Activated naive CD4-positive, alpha-beta T cell treated with anti-CD3 and anti-CD28 coated beads, Interleukin-2, amount 50 U/mL, for 72 hours (primary cell): ENCODE measurements at regions not wholly inside any gene's neighbourhood (a gene's known extent, or its start where the extent isn't known, plus 50 kb on each side); places are given as distances from the start of the nearest gene placed in this dataset.

Experiments used
- ATAC-seq, 2 donors: fragments of 150-1000 bp; cut with Tn5 transposase; 2 replicates each; pipeline ENCODE4 v1.10.0; 2021; ENCODE audit warnings: mild to moderate bottlenecking in 2 of 2, moderate library complexity in 2 of 2
- DNase-seq, 2 donors: peaks; one replicate each; pipeline ENCODE4 v3.0.0; 2021 to 2022; ENCODE audit warnings: low spot score in 2 of 2
- H3K27ac Mint-ChIP-seq, 2 donors: one replicate each; pipeline ENCODE4 v1.8.0; 2022; ENCODE audit warnings: mild to moderate bottlenecking in 2 of 2, mixed read lengths in 2 of 2
- H3K36me3 Mint-ChIP-seq, 2 donors: one replicate each; pipeline ENCODE4 v1.8.0; 2022; ENCODE audit warnings: mixed read lengths in 2 of 2
- H3K9me3 Mint-ChIP-seq, 2 donors: one replicate each; pipeline ENCODE4 v1.8.0; 2022; ENCODE audit warnings: mixed read lengths in 2 of 2

GRCh38 chr18:25595274-25596060 lies 243.5 kb upstream of the ZNF521 start:
- ATAC-seq: no peak
- H3K36me3 Mint-ChIP-seq: no peaks in the 10 kb centered on the region
- H3K27ac Mint-ChIP-seq: no peak overlapping the region
- H3K9me3 Mint-ChIP-seq: no peaks in the 10 kb centered on the region
- no peak for DNase-seq

- H3K27ac Mint-ChIP-seq: no peak overlapping the region
- ATAC-seq (no peak), DNase-seq (no peak)
- H3K9me3 Mint-ChIP-seq: no peaks in the 10 kb centered on the region
- no peaks in the 10 kb centered on the region for H3K36me3 Mint-ChIP-seq
Observed at GRCh38 chr18:25594351-25594750, 242.4 kb upstream of the ZNF521 start.

DNA sequence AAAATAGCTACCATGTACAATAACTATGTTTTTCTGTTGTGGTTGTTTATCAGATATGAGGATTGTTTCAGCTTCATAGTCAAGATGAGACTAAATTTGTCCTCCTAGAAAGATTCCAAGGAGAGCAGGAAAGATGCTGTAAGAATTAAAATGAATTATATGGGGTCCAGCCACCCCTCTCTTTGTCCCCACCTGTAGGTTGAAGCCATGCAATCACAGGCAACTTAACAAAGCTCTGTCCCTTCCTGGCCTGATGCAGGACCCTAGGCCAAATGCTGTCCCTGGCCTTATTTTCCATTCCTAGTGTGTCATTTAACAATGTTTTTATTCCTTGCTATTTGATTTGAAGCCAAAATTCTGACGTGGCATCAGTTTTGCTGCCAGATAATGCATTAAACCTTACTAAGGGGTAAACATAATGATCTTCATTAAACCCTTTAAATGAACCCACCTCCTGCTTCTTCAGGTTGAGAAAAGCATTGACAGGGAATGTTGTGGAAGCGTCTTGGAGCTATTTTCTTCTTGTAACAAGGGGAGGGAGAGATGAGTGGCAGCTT lies 240.9 kb upstream of the ZNF521 start:
- Mint-ChIP-seq H3K9me3 (peaks cover 0 to 5% of the 10 kb centered on the region in 2 donors), H3K36me3 (no peaks in the 10 kb centered on the region), H3K27ac (no peak overlapping the region)
- ATAC-seq (no peak), DNase-seq (no peak)

DNA sequence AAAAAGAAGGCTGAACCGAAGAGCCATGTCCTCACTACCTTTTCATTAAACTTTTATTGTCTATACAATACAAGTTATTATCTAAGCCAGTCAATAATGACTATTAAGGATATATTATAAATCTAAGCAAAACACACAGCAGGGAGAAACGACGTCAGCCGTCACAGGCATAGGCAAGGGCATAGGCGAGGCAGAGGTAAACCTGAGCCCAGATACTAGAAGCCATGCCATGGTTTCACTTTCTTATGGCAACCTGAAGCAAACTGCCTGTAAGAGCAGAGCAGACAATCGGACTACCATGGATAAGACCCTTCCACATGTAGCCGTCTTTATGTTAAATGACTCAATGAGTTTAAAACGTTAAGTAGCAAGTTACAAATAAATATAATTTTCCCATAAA lies 238.5 kb upstream of the ZNF521 start:
- H3K27ac Mint-ChIP-seq: no peak overlapping the region

DNA sequence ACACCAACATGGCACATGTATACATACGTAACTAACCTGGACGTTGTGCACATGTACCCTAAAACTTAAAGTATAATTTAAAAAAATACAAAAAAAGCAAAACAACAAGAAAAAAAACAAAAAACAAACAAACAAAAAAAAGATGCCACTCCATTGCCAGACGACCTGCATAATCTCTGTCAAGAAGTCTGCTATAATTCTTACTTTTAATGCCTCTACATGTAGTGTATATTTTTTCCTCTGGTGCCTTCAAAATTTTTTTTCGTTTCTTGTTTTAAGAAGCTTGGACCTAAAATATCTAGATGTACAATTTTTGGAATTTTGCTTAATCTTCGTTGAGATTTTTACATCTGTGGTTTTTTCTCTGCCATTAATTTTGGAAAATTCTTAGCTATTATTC lies 235.6 kb upstream of the ZNF521 start:
- no peak for ATAC-seq
- H3K9me3 Mint-ChIP-seq: peaks cover 7% of the 10 kb centered on the region in 2 donors
- no peaks in the 10 kb centered on the region for H3K36me3 Mint-ChIP-seq

More for the DNA sequence above, 238.5 kb upstream of the ZNF521 start:
- Mint-ChIP-seq H3K36me3 (no peaks in the 10 kb centered on the region), H3K9me3 (peaks cover 7% of the 10 kb centered on the region in 2 donors)
- no peak for DNase-seq
- no peak for ATAC-seq

GRCh38 chr18:25568986-25569385 lies 217.0 kb upstream of the ZNF521 start:
- DNase-seq (no peak), ATAC-seq (no peak)
- peaks cover 0 to 11% of the 10 kb centered on the region in 2 donors for H3K9me3 Mint-ChIP-seq
- H3K36me3 Mint-ChIP-seq: no peaks in the 10 kb centered on the region
- no peak overlapping the region for H3K27ac Mint-ChIP-seq

More for the DNA sequence above, 235.6 kb upstream of the ZNF521 start:
- DNase-seq: no peak
- H3K27ac Mint-ChIP-seq: no peak overlapping the region

DNA sequence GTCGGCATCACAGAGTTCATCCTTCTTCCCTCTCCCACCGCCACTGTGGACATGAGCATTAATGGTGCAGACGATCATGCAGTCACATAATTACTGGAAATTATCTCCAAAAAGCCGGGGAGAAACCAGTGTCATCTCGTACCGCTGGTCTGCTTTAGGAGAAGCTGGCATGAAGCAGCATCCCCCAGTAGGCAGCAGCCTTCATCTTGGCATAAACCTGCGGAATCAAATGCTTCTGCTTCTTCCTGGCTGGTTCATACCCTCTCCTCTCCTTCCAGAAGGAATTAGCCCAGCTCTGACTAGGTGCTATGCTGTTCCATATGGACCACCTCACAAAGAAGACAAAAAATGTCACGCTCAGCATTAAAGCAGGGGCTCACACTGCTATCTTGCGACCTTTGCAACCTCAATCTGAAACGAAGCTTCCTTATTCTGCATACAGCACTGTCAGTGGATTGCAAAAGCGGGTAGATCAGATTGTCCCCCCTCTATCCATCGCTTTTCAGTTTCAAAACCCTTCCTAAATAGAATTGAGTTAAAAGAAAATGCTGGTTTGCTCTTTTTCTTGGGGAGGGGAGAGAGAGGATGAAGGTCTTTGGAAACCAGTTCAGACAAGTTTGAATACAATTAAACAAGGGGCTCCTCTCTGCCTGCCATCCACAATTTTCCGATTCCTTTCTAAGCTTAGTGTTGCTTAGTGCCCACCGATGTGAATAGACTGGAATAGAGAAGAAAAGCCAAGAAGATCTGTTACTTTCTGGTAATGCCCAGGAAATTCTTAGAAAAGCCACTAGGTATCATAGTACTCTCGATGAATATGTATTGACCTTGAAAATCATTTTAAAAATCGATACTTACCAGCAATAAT lies 212.1 kb upstream of the ZNF521 start:
- no peaks in the 10 kb centered on the region for H3K36me3 Mint-ChIP-seq
- ATAC-seq (no peak), DNase-seq (no peak)
- H3K27ac Mint-ChIP-seq: no peak overlapping the region
- H3K9me3 Mint-ChIP-seq: peaks cover 0 to 11% of the 10 kb centered on the region in 2 donors

GRCh38 chr18:25563346-25563745 lies 211.4 kb upstream of the ZNF521 start:
- Mint-ChIP-seq H3K27ac (no peak overlapping the region), H3K9me3 (peaks cover 0 to 11% of the 10 kb centered on the region in 2 donors), H3K36me3 (no peaks in the 10 kb centered on the region)
- ATAC-seq (no peak), DNase-seq (no peak)

- no peak for DNase-seq
- Mint-ChIP-seq H3K36me3 (no peaks in the 10 kb centered on the region), H3K27ac (no peak overlapping the region), H3K9me3 (peaks cover 0 to 7% of the 10 kb centered on the region in 2 donors)
- no peak for ATAC-seq
Observed at GRCh38 chr18:25561918-25562317, 210.0 kb upstream of the ZNF521 start.

- no peak for ATAC-seq
- H3K9me3 Mint-ChIP-seq: no peaks in the 10 kb centered on the region
- H3K27ac Mint-ChIP-seq: no peak overlapping the region
- no peak for DNase-seq
- no peaks in the 10 kb centered on the region for H3K36me3 Mint-ChIP-seq
Observed at GRCh38 chr18:25560369-25560768, 208.4 kb upstream of the ZNF521 start.

DNA sequence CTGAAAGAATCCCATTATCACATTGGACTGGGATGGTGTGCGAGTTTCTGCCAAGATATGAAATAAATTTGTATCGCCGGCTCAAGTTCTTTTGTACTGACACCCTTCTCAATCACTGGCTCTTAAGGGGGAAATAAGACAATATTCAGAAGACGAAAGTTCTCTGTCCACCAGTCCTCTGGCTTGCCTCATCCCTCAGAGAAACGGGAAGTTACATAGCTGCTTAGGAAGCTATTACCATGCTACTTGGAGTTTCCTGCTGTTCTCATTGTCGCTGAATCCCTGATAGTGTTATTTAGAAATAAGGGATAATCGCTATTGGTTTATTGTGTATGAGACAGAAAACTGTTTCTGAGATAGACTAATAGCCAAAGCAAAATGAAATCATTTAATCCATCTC lies 205.0 kb upstream of the ZNF521 start:
- DNase-seq (no peak), ATAC-seq (no peak)
- no peaks in the 10 kb centered on the region for H3K36me3 Mint-ChIP-seq
- H3K9me3 Mint-ChIP-seq: peaks cover 0 to 6% of the 10 kb centered on the region in 2 donors
- no peak overlapping the region for H3K27ac Mint-ChIP-seq

- Mint-ChIP-seq H3K27ac (no peak overlapping the region), H3K36me3 (no peaks in the 10 kb centered on the region), H3K9me3 (peaks cover 5 to 10% of the 10 kb centered on the region in 2 donors)
- no peak for ATAC-seq
- DNase-seq: no peak
Observed at GRCh38 chr18:25553631-25554263, 201.8 kb upstream of the ZNF521 start.

DNA sequence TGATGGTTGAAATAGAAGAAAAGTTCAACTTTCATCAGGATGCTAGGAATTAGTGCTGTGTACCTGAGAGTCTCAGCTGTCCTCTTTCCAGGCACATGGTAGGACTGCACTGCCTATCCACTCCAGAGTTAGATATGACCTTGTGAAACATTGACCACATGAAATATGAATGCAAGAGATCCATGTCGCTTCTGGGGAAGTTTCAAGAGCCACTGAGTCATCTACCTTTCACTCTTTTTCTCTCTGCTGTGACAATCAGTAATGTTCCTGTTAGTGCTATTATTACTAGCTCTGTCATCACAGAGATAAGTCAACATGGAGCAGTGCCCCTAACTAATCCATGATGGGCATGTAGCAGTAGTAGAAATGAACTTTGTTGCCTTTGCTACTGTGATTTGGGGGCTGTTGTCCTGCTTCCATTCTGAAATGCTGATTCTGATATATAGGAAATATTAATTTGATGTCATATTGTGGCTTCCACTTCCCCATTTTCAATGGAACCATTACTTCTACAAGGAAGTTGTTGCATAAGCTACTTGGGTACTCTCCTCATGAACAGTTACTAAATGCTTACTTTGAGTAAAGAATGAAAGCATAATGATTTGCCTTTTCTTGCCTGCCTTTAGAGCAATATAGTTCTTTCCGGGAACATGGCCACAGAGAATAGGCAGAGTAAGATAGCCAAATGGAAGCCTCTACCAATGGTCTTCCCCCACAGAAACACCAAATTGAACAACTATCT lies 192.8 kb upstream of the ZNF521 start:
- H3K9me3 Mint-ChIP-seq: peaks cover 19 to 20% of the 10 kb centered on the region in 2 donors
- DNase-seq (no peak), ATAC-seq (no peak)

GRCh38 chr18:25538175-25538922 lies 186.4 kb upstream of the ZNF521 start:
- Mint-ChIP-seq H3K27ac (no peak overlapping the region), H3K9me3 (peaks cover 0 to 4% of the 10 kb centered on the region in 2 donors), H3K36me3 (no peaks in the 10 kb centered on the region)
- DNase-seq: no peak
- ATAC-seq: no peak

More for the DNA sequence above, 192.8 kb upstream of the ZNF521 start:
- Mint-ChIP-seq H3K36me3 (peaks cover 0 to 6% of the 10 kb centered on the region in 2 donors), H3K27ac (no peak overlapping the region)

DNA sequence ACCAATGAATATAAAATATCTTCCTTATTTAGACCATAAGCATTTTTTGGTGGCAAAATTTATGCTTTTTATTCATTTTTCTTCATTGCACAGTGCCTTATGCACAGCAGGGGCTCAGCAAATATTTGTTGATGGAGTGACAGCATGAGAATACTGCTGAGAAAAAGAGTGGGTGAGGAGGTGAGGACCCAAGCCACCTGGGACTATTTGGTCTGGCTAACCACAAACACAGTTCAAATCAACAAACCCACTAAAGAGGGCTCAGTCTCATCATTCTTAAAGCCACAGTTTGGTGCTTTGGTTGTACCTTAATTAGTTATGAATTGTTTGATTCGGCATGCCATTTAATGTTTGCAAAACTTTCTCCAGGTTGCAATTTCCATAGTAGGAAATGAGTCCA lies 183.5 kb upstream of the ZNF521 start:
- H3K9me3 Mint-ChIP-seq: peaks cover 8 to 14% of the 10 kb centered on the region in 2 donors
- peaks cover 0 to 4% of the 10 kb centered on the region in 2 donors for H3K36me3 Mint-ChIP-seq
- ATAC-seq: no peak
- DNase-seq: no peak
- no peak overlapping the region for H3K27ac Mint-ChIP-seq
